ENCODE measurements at regions not wholly inside any gene's neighbourhood (a gene's known extent, or its start where the extent isn't known, plus 50 kb on each side); places are given as distances from the start of the nearest gene placed in this dataset.
"Not testable (repeated sequence)": the region's sequence is repeated elsewhere in the genome, so short reads cannot be mapped to it uniquely, and the experiment has no call there.

DNA sequence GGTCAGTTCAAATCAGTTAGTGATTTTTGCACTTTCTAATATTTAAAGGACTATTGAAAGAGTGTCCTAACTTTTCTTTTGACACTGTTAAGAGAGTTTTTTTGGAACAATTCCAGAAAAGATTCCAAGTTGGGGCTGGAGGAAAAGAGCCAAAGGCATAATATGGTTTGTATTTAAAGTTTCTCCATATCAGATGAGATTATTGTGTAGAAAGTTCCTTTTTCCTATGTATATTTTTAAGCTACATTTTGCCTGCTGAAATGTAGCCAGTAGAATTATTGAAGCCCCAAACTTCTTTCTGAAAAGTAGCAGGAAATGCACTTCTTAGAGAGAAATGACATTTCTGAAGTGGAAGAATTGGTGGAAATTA is 136.5 kb upstream of the TSC22D2 start:
- no peak overlapping the region for H3K27ac ChIP-seq
- TF ChIP-seq ZFX (IDR thresholded peaks at IDR 0.05; ENCODE audit: borderline replicate concordance) (no peak), CTCF (IDR thresholded peaks at IDR 0.05) (no peak)

DNA sequence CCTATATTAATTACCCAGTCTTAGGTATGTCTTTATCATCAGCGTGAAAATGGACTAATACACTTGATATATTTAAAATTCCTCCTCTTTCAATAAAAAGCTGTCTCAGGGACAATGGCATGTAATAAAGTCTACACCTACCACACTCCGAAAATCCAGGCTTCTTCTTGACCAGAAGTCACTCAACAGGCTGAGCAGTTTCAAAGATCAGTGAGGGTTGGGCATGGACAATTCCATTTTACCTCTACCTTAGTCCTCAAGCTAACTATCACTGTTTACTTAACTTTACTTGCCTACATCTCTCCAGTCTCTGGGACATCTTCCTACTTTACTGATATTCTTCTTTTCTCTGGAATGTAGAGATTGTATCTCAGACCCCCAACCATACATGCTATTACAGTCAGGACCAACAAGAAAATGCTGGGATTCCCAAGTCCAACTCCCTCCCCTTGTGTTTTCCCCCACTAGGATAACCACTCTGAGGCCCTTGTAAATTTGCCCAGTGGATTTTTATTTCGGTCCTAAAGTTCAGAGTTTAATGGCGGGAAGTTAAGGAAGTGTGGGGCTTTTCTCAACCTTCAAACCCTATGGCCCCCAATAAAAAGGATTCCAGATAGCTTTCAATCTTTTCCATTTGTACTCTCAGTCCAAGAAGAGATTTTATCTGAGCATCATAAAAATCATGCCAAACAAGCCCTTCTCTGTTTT is 137.1 kb upstream of the TSC22D2 start:
- TF ChIP-seq CTCF (IDR thresholded peaks at IDR 0.05) = no peak
- no peak for TF ChIP-seq ZFX (IDR thresholded peaks at IDR 0.05; ENCODE audit: borderline replicate concordance)
- no peak overlapping the region for H3K27ac ChIP-seq

GRCh38 chr3:150270444-150270843 is 137.7 kb upstream of the TSC22D2 start:
- H3K27ac ChIP-seq = not testable (repeated sequence)

DNA sequence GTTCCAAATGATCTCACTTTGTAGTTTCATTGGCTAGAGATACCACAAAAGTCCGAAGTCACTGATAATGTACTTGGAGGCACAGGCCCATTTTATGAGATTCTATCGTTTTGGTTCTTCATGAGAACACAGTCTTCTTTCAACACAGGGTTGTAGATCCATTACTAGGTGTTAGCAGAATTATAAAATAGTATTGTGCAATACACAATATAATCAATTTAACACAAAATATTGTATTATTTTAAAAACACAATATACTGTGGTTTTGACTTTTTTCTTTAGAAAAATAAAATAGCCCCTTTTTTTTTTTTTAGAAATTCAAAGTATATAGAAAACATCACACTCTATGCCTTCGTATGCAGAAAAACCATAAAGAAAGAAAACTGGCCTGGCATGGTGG is 138.6 kb upstream of the TSC22D2 start:
- TF ChIP-seq CTCF (IDR thresholded peaks at IDR 0.05) (no peak), ZFX (IDR thresholded peaks at IDR 0.05; ENCODE audit: borderline replicate concordance) (no peak)
- H3K27ac ChIP-seq = no peak overlapping the region

GRCh38 chr3:150268426-150269391 is 139.4 kb upstream of the TSC22D2 start:
- no peak overlapping the region for H3K27ac ChIP-seq
- TF ChIP-seq ZFX (IDR thresholded peaks at IDR 0.05; ENCODE audit: borderline replicate concordance) (no peak), CTCF (IDR thresholded peaks at IDR 0.05) (no peak)

DNA sequence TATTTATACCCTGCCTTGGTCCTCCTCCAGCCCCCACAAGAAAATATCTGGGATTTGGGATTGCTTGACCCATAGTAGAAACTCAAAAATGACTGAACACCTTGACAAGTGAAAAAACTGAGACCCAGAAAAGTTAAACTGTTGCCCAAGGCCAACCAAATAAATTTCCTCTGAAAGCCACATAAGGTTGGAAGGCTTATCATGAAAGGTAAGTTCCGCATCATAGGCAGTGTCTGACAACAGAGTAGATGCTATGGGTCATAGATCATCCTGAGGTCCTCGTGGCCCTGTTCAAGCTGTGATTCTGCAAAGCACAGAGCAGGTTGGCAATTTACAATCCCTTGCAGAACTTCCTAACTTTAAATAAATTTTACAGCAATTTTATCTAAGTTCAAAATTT is 140.8 kb upstream of the TSC22D2 start:
- H3K27ac ChIP-seq = no peak overlapping the region
- TF ChIP-seq ZFX (IDR thresholded peaks at IDR 0.05; ENCODE audit: borderline replicate concordance) = no peak
- TF ChIP-seq CTCF (IDR thresholded peaks at IDR 0.05) = no peak

- no peak overlapping the region for H3K27ac ChIP-seq
- no peak for TF ChIP-seq ZFX (IDR thresholded peaks at IDR 0.05; ENCODE audit: borderline replicate concordance)
- no peak for TF ChIP-seq CTCF (IDR thresholded peaks at IDR 0.05)
These were observed 142.8 kb upstream of the TSC22D2 start for GRCh38 chr3:150265305-150265704.

All from 22Rv1 (cell line).